SK-N-SH (cell line): ENCODE measurements at regions not wholly inside any gene's neighbourhood (a gene's known extent, or its start where the extent isn't known, plus 50 kb on each side); places are given as distances from the start of the nearest gene placed in this dataset.

Experiments
- CTCF ChIA-PET: fragments of 300-600, 350-600 bp; formaldehyde crosslinking; extraction: SDS; loops from one replicate; lab custom pipeline; 2021; lab: Yijun Ruan, JAX
- POLR2A ChIA-PET: fragments of 350-600 bp; sonication (Branson Sonifier 250); formaldehyde crosslinking; extraction: SDS; loops from one replicate; lab custom pipeline; 2020; ENCODE audit warnings: antibody characterized with exemption, inconsistent platforms; lab: Yijun Ruan, JAX
- DNase-seq: peaks from one replicate; pipeline ENCODE4 v3.0.0; 2012
- H2AFZ ChIP-seq: fragments of 200-600 bp; sonication (generic); 2 replicates; pipeline ENCODE4 v1.8.1; 2016; ENCODE audit warnings: antibody characterized with exemption, mild to moderate bottlenecking, low read depth
- H3F3A ChIP-seq: fragments of 200-600 bp; sonication (generic); replicated peaks from 2 replicates; pipeline ENCODE3; 2016; ENCODE audit warnings: antibody characterized with exemption, mild to moderate bottlenecking; ENCODE audit not compliant: insufficient read depth
- H3K27ac ChIP-seq, 2 experiments: fragments of 200-500 bp in 1 of 2; fragments of 200-600 bp in 1 of 2; sonication (Bioruptor generic) in 1 of 2; sonication (generic), shearing (Covaris generic) in 1 of 2; 2 replicates each; pipeline versions ENCODE4 v1.5.1 to v1.6.1; 2014 to 2016; ENCODE audit warnings: low read depth in 2 of 2, inconsistent platforms in 1 of 2, low read length in 1 of 2, mild to moderate bottlenecking in 1 of 2, mixed read lengths in 1 of 2
- H3K27me3 ChIP-seq: fragments of 200-600 bp; sonication (generic), shearing (Covaris generic); 2 replicates; pipeline ENCODE4 v1.6.1; 2016; ENCODE audit warnings: mixed run types; ENCODE audit not compliant: insufficient read depth
- H3K36me3 ChIP-seq, 2 experiments: fragments of 200-500 bp in 1 of 2; fragments of 200-600 bp in 1 of 2; sonication (Bioruptor generic) in 1 of 2; sonication (generic) in 1 of 2; replicated peaks in 1 of 2; 2 replicates each; pipeline versions ENCODE3 to v1.5.1; 2014 to 2016; ENCODE audit warnings: low read length in 1 of 2, mild to moderate bottlenecking in 1 of 2; ENCODE audit not compliant: insufficient read depth in 2 of 2, control insufficient read depth in 1 of 2
- H3K4me1 ChIP-seq, 2 experiments: fragments of 200-500 bp in 1 of 2; fragments of 200-600 bp in 1 of 2; sonication (Bioruptor generic) in 1 of 2; sonication (generic), shearing (Covaris generic) in 1 of 2; 2 replicates each; pipeline versions ENCODE4 v1.5.1 to v1.6.1; 2014 to 2016; ENCODE audit warnings: low read depth in 1 of 2, low read length in 1 of 2, mixed run types in 1 of 2; ENCODE audit not compliant: insufficient read depth in 2 of 2, control insufficient read depth in 1 of 2
- H3K4me2 ChIP-seq: fragments of 200-600 bp; sonication (generic), shearing (Covaris generic); 2 replicates; pipeline ENCODE4 v1.6.1; 2017; ENCODE audit warnings: mixed run types
- H3K4me3 ChIP-seq, 2 experiments: fragments of 200-500 bp in 1 of 2; fragments of 200-600 bp in 1 of 2; sonication (Bioruptor generic) in 1 of 2; sonication (generic), shearing (Covaris generic) in 1 of 2; 2 replicates each; pipeline versions ENCODE4 v1.5.1 to v1.8.1; 2014 to 2016; ENCODE audit warnings: low read depth in 2 of 2, inconsistent platforms in 1 of 2, low read length in 1 of 2, mild to moderate bottlenecking in 1 of 2, mixed read lengths in 1 of 2, moderate library complexity in 1 of 2
- H3K79me2 ChIP-seq: fragments of 200-600 bp; sonication (generic); 2 replicates; pipeline ENCODE4 v1.8.1; 2017; ENCODE audit warnings: mild to moderate bottlenecking; ENCODE audit not compliant: insufficient read depth
- H3K9ac ChIP-seq: fragments of 200-600 bp; sonication (generic); 2 replicates; pipeline ENCODE4 v1.6.1; 2017; ENCODE audit warnings: mixed run types
- H3K9me2 ChIP-seq: fragments of 200-600 bp; sonication (generic); 2 replicates; pipeline ENCODE4 v1.6.1; 2017; ENCODE audit warnings: mixed run types
- H3K9me3 ChIP-seq: fragments of 200-600 bp; sonication (generic); 2 replicates; pipeline ENCODE4 v1.6.1; 2017; ENCODE audit warnings: mixed run types, mild to moderate bottlenecking, moderate library complexity
- H4K20me1 ChIP-seq: fragments of 200-600 bp; sonication (generic); 2 replicates; pipeline ENCODE4 v1.6.1; 2017; ENCODE audit warnings: mild to moderate bottlenecking, mixed run types; ENCODE audit not compliant: insufficient read depth
- ELF1 ChIP-seq: IDR thresholded peaks from 2 replicates; pipeline ENCODE4 v1.4.0; 2012
- EZH2phosphoT487 ChIP-seq: fragments of 200-600 bp; sonication (generic); IDR thresholded peaks from 2 replicates; pipeline ENCODE4 v1.6.1; 2017; ENCODE audit warnings: low read depth, mixed run types, mild to moderate bottlenecking, antibody characterized with exemption, moderate library complexity, borderline replicate concordance
- FOSL2 ChIP-seq: IDR thresholded peaks from 2 replicates; pipeline ENCODE4 v1.4.0; 2012; ENCODE audit warnings: low read depth, mild to moderate bottlenecking, moderate library complexity, borderline replicate concordance
- FOXJ3 ChIP-seq: sonication (generic); formaldehyde crosslinking; IDR thresholded peaks from 2 replicates; pipeline ENCODE4 v1.5.1; 2020; ENCODE audit warnings: mild to moderate bottlenecking, missing genetic modification reagents
- FOXM1 ChIP-seq: IDR thresholded peaks from 2 replicates; pipeline ENCODE4 v1.4.0; 2012; ENCODE audit warnings: low read depth, mild to moderate bottlenecking
- IRF3 ChIP-seq: fragments of 150-350 bp; IDR thresholded peaks from 2 replicates; pipeline ENCODE4 v1.6.1; 2016; ENCODE audit warnings: mild to moderate bottlenecking, low read depth, low read length
- MXI1 ChIP-seq: IDR thresholded peaks from 2 replicates; pipeline ENCODE4 v1.6.1; 2012; ENCODE audit warnings: mild to moderate bottlenecking, low read depth, low read length, improper control_type of control experiment
- NFIC ChIP-seq: IDR thresholded peaks from 2 replicates; pipeline ENCODE4 v1.4.0; 2012; ENCODE audit warnings: borderline replicate concordance
- NRF1 ChIP-seq: IDR thresholded peaks from 2 replicates; pipeline ENCODE4 v1.6.1; 2012; ENCODE audit warnings: low read depth, mild to moderate bottlenecking, low read length
- RXRA ChIP-seq: IDR thresholded peaks from 2 replicates; pipeline ENCODE4 v1.4.0; 2012; ENCODE audit warnings: low read depth, mild to moderate bottlenecking, borderline replicate concordance
- SIN3A ChIP-seq: IDR thresholded peaks from 2 replicates; pipeline ENCODE4 v1.6.1; 2012; ENCODE audit warnings: low read depth, mild to moderate bottlenecking, low read length, moderate library complexity, borderline replicate concordance
- TAF1 ChIP-seq: IDR thresholded peaks from 2 replicates; pipeline ENCODE4 v1.6.1; 2012; ENCODE audit warnings: low read depth, mild to moderate bottlenecking, low read length, moderate library complexity, borderline replicate concordance
- TEAD4 ChIP-seq: IDR thresholded peaks from 2 replicates; pipeline ENCODE4 v1.4.0; 2012; ENCODE audit warnings: mild to moderate bottlenecking, borderline replicate concordance; ENCODE audit not compliant: insufficient read depth
- USF1 ChIP-seq: IDR thresholded peaks from 2 replicates; pipeline ENCODE4 v1.4.0; 2012; ENCODE audit warnings: low read depth, borderline replicate concordance
- USF2 ChIP-seq: fragments of 150-350 bp; IDR thresholded peaks from 2 replicates; pipeline ENCODE4 v1.6.1; 2017; ENCODE audit warnings: antibody characterized with exemption, low read length, low read depth, borderline replicate concordance
- YY1 ChIP-seq: IDR thresholded peaks from 2 replicates; pipeline ENCODE4 v1.4.0; 2012; ENCODE audit warnings: low read depth, mild to moderate bottlenecking
- WGBS: methylation state at CpG from one replicate; pipeline ENCODE4 v1.1.6; 2017; ENCODE audit warnings: low lambda C conversion rate; 5-methylcytosine and 5-hydroxymethylcytosine counted together
- TF ChIP-seq, protein P1 (sequence below): IDR thresholded peaks from 2 replicates; pipeline ENCODE4 v1.6.1; 2012; ENCODE audit warnings: mild to moderate bottlenecking, low read depth, low read length, moderate library complexity
- TF ChIP-seq, protein P2 (sequence below): IDR thresholded peaks from 2 replicates; pipeline ENCODE4 v1.4.0; 2012; ENCODE audit warnings: low read depth, borderline replicate concordance
- TF ChIP-seq, protein P3 (sequence below): IDR thresholded peaks from 2 replicates; pipeline ENCODE4 v1.4.0; 2012; ENCODE audit warnings: low read depth
- TF ChIP-seq, protein P4 (sequence below): fragments of 200-600 bp; sonication (generic); IDR thresholded peaks from 2 replicates; pipeline ENCODE4 v1.6.1; 2017; ENCODE audit warnings: antibody characterized with exemption, mild to moderate bottlenecking, moderate library complexity

GRCh38 chr1:112800289-112800688 is 85.2 kb upstream of the PPM1J start:
- H3K4me3 ChIP-seq = no peak overlapping the region
- no peaks in the 10 kb centered on the region for H3F3A ChIP-seq
- CTCF ChIA-PET = interaction anchor here (1.1 to 13.9 kb wide), 6 partner anchors 8 to 241 kb away, joined by 3 to 754 read pairs (median 10); partner anchors contain the start of gene PPM1J
- no peaks in the 10 kb centered on the region for H3K4me1 ChIP-seq
- no peak for TF ChIP-seq RXRA
- TF ChIP-seq ELF1 = no peak
- TF ChIP-seq, protein P1, sequence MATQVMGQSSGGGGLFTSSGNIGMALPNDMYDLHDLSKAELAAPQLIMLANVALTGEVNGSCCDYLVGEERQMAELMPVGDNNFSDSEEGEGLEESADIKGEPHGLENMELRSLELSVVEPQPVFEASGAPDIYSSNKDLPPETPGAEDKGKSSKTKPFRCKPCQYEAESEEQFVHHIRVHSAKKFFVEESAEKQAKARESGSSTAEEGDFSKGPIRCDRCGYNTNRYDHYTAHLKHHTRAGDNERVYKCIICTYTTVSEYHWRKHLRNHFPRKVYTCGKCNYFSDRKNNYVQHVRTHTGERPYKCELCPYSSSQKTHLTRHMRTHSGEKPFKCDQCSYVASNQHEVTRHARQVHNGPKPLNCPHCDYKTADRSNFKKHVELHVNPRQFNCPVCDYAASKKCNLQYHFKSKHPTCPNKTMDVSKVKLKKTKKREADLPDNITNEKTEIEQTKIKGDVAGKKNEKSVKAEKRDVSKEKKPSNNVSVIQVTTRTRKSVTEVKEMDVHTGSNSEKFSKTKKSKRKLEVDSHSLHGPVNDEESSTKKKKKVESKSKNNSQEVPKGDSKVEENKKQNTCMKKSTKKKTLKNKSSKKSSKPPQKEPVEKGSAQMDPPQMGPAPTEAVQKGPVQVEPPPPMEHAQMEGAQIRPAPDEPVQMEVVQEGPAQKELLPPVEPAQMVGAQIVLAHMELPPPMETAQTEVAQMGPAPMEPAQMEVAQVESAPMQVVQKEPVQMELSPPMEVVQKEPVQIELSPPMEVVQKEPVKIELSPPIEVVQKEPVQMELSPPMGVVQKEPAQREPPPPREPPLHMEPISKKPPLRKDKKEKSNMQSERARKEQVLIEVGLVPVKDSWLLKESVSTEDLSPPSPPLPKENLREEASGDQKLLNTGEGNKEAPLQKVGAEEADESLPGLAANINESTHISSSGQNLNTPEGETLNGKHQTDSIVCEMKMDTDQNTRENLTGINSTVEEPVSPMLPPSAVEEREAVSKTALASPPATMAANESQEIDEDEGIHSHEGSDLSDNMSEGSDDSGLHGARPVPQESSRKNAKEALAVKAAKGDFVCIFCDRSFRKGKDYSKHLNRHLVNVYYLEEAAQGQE = no peak
- no peak for TF ChIP-seq USF1
- TF ChIP-seq MXI1 = no peak
- no peak for TF ChIP-seq USF2
- no peak for TF ChIP-seq FOXJ3
- TF ChIP-seq NFIC = no peak
- no peak for TF ChIP-seq SIN3A
- TF ChIP-seq, protein P2, sequence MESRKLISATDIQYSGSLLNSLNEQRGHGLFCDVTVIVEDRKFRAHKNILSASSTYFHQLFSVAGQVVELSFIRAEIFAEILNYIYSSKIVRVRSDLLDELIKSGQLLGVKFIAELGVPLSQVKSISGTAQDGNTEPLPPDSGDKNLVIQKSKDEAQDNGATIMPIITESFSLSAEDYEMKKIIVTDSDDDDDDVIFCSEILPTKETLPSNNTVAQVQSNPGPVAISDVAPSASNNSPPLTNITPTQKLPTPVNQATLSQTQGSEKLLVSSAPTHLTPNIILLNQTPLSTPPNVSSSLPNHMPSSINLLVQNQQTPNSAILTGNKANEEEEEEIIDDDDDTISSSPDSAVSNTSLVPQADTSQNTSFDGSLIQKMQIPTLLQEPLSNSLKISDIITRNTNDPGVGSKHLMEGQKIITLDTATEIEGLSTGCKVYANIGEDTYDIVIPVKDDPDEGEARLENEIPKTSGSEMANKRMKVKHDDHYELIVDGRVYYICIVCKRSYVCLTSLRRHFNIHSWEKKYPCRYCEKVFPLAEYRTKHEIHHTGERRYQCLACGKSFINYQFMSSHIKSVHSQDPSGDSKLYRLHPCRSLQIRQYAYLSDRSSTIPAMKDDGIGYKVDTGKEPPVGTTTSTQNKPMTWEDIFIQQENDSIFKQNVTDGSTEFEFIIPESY = no peak
- TF ChIP-seq NRF1 = no peak
- TF ChIP-seq, protein P3, sequence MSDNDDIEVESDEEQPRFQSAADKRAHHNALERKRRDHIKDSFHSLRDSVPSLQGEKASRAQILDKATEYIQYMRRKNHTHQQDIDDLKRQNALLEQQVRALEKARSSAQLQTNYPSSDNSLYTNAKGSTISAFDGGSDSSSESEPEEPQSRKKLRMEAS = no peak
- no peak for TF ChIP-seq FOXM1
- TF ChIP-seq FOSL2 = no peak
- TF ChIP-seq TEAD4 = no peak
- TF ChIP-seq EZH2phosphoT487 = no peak
- TF ChIP-seq YY1 = no peak
- TF ChIP-seq TAF1 = no peak
- TF ChIP-seq, protein P4, sequence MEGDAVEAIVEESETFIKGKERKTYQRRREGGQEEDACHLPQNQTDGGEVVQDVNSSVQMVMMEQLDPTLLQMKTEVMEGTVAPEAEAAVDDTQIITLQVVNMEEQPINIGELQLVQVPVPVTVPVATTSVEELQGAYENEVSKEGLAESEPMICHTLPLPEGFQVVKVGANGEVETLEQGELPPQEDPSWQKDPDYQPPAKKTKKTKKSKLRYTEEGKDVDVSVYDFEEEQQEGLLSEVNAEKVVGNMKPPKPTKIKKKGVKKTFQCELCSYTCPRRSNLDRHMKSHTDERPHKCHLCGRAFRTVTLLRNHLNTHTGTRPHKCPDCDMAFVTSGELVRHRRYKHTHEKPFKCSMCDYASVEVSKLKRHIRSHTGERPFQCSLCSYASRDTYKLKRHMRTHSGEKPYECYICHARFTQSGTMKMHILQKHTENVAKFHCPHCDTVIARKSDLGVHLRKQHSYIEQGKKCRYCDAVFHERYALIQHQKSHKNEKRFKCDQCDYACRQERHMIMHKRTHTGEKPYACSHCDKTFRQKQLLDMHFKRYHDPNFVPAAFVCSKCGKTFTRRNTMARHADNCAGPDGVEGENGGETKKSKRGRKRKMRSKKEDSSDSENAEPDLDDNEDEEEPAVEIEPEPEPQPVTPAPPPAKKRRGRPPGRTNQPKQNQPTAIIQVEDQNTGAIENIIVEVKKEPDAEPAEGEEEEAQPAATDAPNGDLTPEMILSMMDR = no peak
- no peak for TF ChIP-seq IRF3
- no peak overlapping the region for H3K27ac ChIP-seq
- H3K9me3 ChIP-seq = no peaks in the 10 kb centered on the region
- no peaks in the 10 kb centered on the region for H3K9me2 ChIP-seq
- no peak overlapping the region for H3K9ac ChIP-seq
- no peaks in the 10 kb centered on the region for H3K79me2 ChIP-seq
- no peaks in the 10 kb centered on the region for H4K20me1 ChIP-seq
- 69% methylated on average over 2 of the region's 2 CpGs for WGBS
- POLR2A ChIA-PET = no interaction called here
- H3K4me2 ChIP-seq = no peak overlapping the region
- H2AFZ ChIP-seq = no peak overlapping the region
- DNase-seq = no peak
- H3K27me3 ChIP-seq = no peaks in the 10 kb centered on the region
- no peaks in the 10 kb centered on the region for H3K36me3 ChIP-seq
